Activated CD8-positive, alpha-beta T cell treated with anti-CD3 and anti-CD28 coated beads for 36 hours (primary cell): ENCODE measurements at regions not wholly inside any gene's neighbourhood (a gene's known extent, or its start where the extent isn't known, plus 50 kb on each side); places are given as distances from the start of the nearest gene placed in this dataset.

ENCODE experiments used
- ATAC-seq: fragments of 200-7000 bp; cut with Tn5 transposase; one replicate; pipeline ENCODE4 v1.10.0; 2021; ENCODE audit warnings: mild to moderate bottlenecking, moderate library complexity
- CTCF ChIA-PET: fragments of 350-600 bp; sonication (Branson Sonifier 250); formaldehyde crosslinking; loops from one replicate; lab custom pipeline; 2021; ENCODE audit warnings: antibody characterized with exemption; lab: Charles Lee
- POLR2A ChIA-PET: fragments of 350-600 bp; sonication (Branson Sonifier 250); formaldehyde crosslinking; loops from one replicate; lab custom pipeline; 2021; ENCODE audit warnings: antibody characterized with exemption; lab: Charles Lee
- DNase-seq: peaks from one replicate; pipeline ENCODE4 v3.0.0-alpha.2; 2020
- H3K27ac Mint-ChIP-seq: one replicate; pipeline ENCODE4 v1.8.0; 2021; ENCODE audit warnings: mild to moderate bottlenecking, mixed read lengths
- H3K27me3 Mint-ChIP-seq: one replicate; pipeline ENCODE4 v1.8.0; 2021; ENCODE audit warnings: mixed read lengths
- H3K36me3 Mint-ChIP-seq: one replicate; pipeline ENCODE4 v1.8.0; 2021; ENCODE audit warnings: low read depth, mixed read lengths
- H3K4me1 Mint-ChIP-seq: one replicate; pipeline ENCODE4 v1.8.0; 2021; ENCODE audit warnings: low read depth, mixed read lengths
- H3K4me3 Mint-ChIP-seq: one replicate; pipeline ENCODE4 v1.8.0; 2021; ENCODE audit warnings: mild to moderate bottlenecking, moderate library complexity, mixed read lengths
- H3K9me3 Mint-ChIP-seq: one replicate; pipeline ENCODE4 v1.8.0; 2021; ENCODE audit warnings: mixed read lengths
- CTCF ChIP-seq: fragments of 200-600 bp; IDR thresholded peaks from one replicate; pipeline ENCODE4 v1.8.0; 2022; ENCODE audit warnings: antibody characterized with exemption, mild to moderate bottlenecking
- intact Hi-C: fragments of 100-400 bp; cut with micrococcal nuclease; formaldehyde crosslinking; loops from one replicate; pipeline ENCODE4 v1.10.0; 2022

- H3K4me3 Mint-ChIP-seq: no peak overlapping the region
- TF ChIP-seq CTCF: no peak
- ChIA-PET POLR2A (no interaction called here), CTCF (no interaction called here)
- ATAC-seq (no peak), DNase-seq (no peak)
- no peaks in the 10 kb centered on the region for H3K27me3 Mint-ChIP-seq
- H3K36me3 Mint-ChIP-seq: no peaks in the 10 kb centered on the region
- intact Hi-C loops: no loop called here
- H3K9me3 Mint-ChIP-seq: peaks cover 14% of the 10 kb centered on the region
- no peak overlapping the region for H3K27ac Mint-ChIP-seq
- no peaks in the 10 kb centered on the region for H3K4me1 Mint-ChIP-seq
Measured at GRCh38 chr1:118615066-118615465, 373.1 kb downstream of the TBX15 start.

- Mint-ChIP-seq H3K27ac (no peak overlapping the region), H3K9me3 (peaks cover 11% of the 10 kb centered on the region), H3K4me1 (no peaks in the 10 kb centered on the region), H3K36me3 (no peaks in the 10 kb centered on the region), H3K27me3 (no peaks in the 10 kb centered on the region), H3K4me3 (no peak overlapping the region)
- POLR2A ChIA-PET: no interaction called here
- intact Hi-C loops: no loop called here
- DNase-seq: no peak
- no peak for ATAC-seq
- CTCF ChIA-PET: no interaction called here
- TF ChIP-seq CTCF: no peak
Measured at GRCh38 chr1:118589238-118589846, 398.8 kb downstream of the TBX15 start.

GRCh38 chr1:118588566-118588965 lies 399.6 kb downstream of the TBX15 start:
- POLR2A ChIA-PET: no interaction called here
- H3K36me3 Mint-ChIP-seq: no peaks in the 10 kb centered on the region
- no peak overlapping the region for H3K27ac Mint-ChIP-seq
- CTCF ChIA-PET: no interaction called here
- ATAC-seq (no peak), DNase-seq (no peak)
- TF ChIP-seq CTCF: no peak
- no peaks in the 10 kb centered on the region for H3K27me3 Mint-ChIP-seq
- no peak overlapping the region for H3K4me3 Mint-ChIP-seq
- intact Hi-C loops: no loop called here
- no peaks in the 10 kb centered on the region for H3K4me1 Mint-ChIP-seq
- H3K9me3 Mint-ChIP-seq: peaks cover 11% of the 10 kb centered on the region

- H3K4me1 Mint-ChIP-seq: no peaks in the 10 kb centered on the region
- no peak overlapping the region for H3K4me3 Mint-ChIP-seq
- no peaks in the 10 kb centered on the region for H3K27me3 Mint-ChIP-seq
- ATAC-seq (no peak), DNase-seq (no peak)
- POLR2A ChIA-PET: no interaction called here
- H3K27ac Mint-ChIP-seq: no peak overlapping the region
- intact Hi-C loops: no loop called here
- H3K36me3 Mint-ChIP-seq: peaks cover 1% of the 10 kb centered on the region
- no peak for TF ChIP-seq CTCF
- H3K9me3 Mint-ChIP-seq: peaks cover 13% of the 10 kb centered on the region
- CTCF ChIA-PET: no interaction called here
Measured at GRCh38 chr1:118578276-118578675, 393.2 kb upstream of the SPAG17 start.

GRCh38 chr1:118575060-118575459 lies 390.0 kb upstream of the SPAG17 start:
- ATAC-seq (no peak), DNase-seq (no peak)
- no peak for TF ChIP-seq CTCF
- intact Hi-C loops: no loop called here
- peaks cover 1% of the 10 kb centered on the region for H3K36me3 Mint-ChIP-seq
- H3K4me1 Mint-ChIP-seq: no peaks in the 10 kb centered on the region
- no peak overlapping the region for H3K27ac Mint-ChIP-seq
- no peak overlapping the region for H3K4me3 Mint-ChIP-seq
- H3K9me3 Mint-ChIP-seq: peaks cover 17% of the 10 kb centered on the region
- ChIA-PET POLR2A (no interaction called here), CTCF (no interaction called here)
- no peaks in the 10 kb centered on the region for H3K27me3 Mint-ChIP-seq
